Neural cell (in vitro differentiated cells): ENCODE measurements at regions not wholly inside any gene's neighbourhood (a gene's known extent, or its start where the extent isn't known, plus 50 kb on each side); places are given as distances from the start of the nearest gene placed in this dataset.

Source experiments
- H2AFZ ChIP-seq: fragments of 200-600, 300-800 bp; sonication (generic), shearing (Covaris generic); 2 replicates; pipeline ENCODE4 v1.6.0; 2014; ENCODE audit warnings: low read depth, mild to moderate bottlenecking, antibody characterized with exemption, low read length, moderate library complexity
- H3F3A ChIP-seq: fragments of 200-600 bp; shearing (Covaris generic); 2 replicates; pipeline ENCODE4 v1.6.1; 2016; ENCODE audit warnings: mild to moderate bottlenecking, moderate library complexity, mixed read lengths, antibody characterized with exemption, low read length; ENCODE audit not compliant: insufficient read depth, poor library complexity, severe bottlenecking
- H3K27ac ChIP-seq: fragments of 200-600, 300-800 bp; sonication (generic), shearing (Covaris generic); 2 replicates; pipeline ENCODE4 v1.5.1; 2014; ENCODE audit warnings: mild to moderate bottlenecking, low read length, moderate library complexity
- H3K27me3 ChIP-seq: fragments of 300-800, 200-600 bp; sonication (generic), shearing (Covaris generic); 2 replicates; pipeline ENCODE4 v1.6.0; 2014; ENCODE audit warnings: mild to moderate bottlenecking, low read depth, low read length, moderate library complexity; ENCODE audit not compliant: insufficient read depth
- H3K36me3 ChIP-seq: fragments of 300-800, 200-600 bp; sonication (generic), shearing (Covaris generic); 2 replicates; pipeline ENCODE4 v1.5.1; 2014; ENCODE audit warnings: mild to moderate bottlenecking, antibody characterized with exemption, low read length, moderate library complexity; ENCODE audit not compliant: insufficient read depth
- H3K4me2 ChIP-seq: fragments of 300-800, 200-600 bp; sonication (generic), shearing (Covaris generic); 2 replicates; pipeline ENCODE4 v1.6.0; 2014; ENCODE audit warnings: mild to moderate bottlenecking, low read length
- H3K4me3 ChIP-seq: fragments of 300-800, 200-600 bp; sonication (generic), shearing (Covaris generic); 2 replicates; pipeline ENCODE4 v1.5.1; 2014; ENCODE audit warnings: mild to moderate bottlenecking, low read length, moderate library complexity
- H3K79me2 ChIP-seq: fragments of 200-600 bp; shearing (Covaris generic); replicated peaks from 2 replicates; pipeline ENCODE4 v1.6.0; 2014; ENCODE audit warnings: mild to moderate bottlenecking, low read length, moderate library complexity; ENCODE audit not compliant: insufficient read depth
- H3K9ac ChIP-seq: fragments of 300-800, 200-600 bp; sonication (generic), shearing (Covaris generic); 2 replicates; pipeline ENCODE4 v1.6.1; 2016; ENCODE audit warnings: mild to moderate bottlenecking, low read length, mixed read lengths
- H3K9me2 ChIP-seq: fragments of 200-600 bp; shearing (Covaris generic); 2 replicates; pipeline ENCODE4 v1.6.1; 2016; ENCODE audit warnings: mild to moderate bottlenecking, low read length, mixed read lengths; ENCODE audit not compliant: insufficient read depth
- H3K9me3 ChIP-seq: fragments of 200-600, 300-800 bp; sonication (generic), shearing (Covaris generic); 2 replicates; pipeline ENCODE4 v1.6.1; 2016; ENCODE audit warnings: mild to moderate bottlenecking, mixed run types, low read length, moderate library complexity, mixed read lengths
- H4K20me1 ChIP-seq: fragments of 200-600 bp; shearing (Covaris generic); 2 replicates; pipeline ENCODE4 v1.6.1; 2016; ENCODE audit warnings: mild to moderate bottlenecking, mixed run types; ENCODE audit not compliant: insufficient read depth
- EP300 ChIP-seq: fragments of 450-650 bp; conservative IDR thresholded peaks from 2 replicates; pipeline ENCODE4 v1.6.1; 2014; ENCODE audit warnings: antibody characterized with exemption, mild to moderate bottlenecking, moderate library complexity; ENCODE audit not compliant: poor library complexity, severe bottlenecking
- EZH2 ChIP-seq: fragments of 200-600, 300-800 bp; shearing (Covaris generic), sonication (generic); IDR thresholded peaks from 2 replicates; pipeline ENCODE4 v1.6.1; 2014; ENCODE audit warnings: antibody characterized with exemption, low read length, borderline replicate concordance, mild to moderate bottlenecking; ENCODE audit not compliant: insufficient read depth, poor library complexity, severe bottlenecking
- MXI1 ChIP-seq: fragments of 450-650 bp; conservative IDR thresholded peaks from 2 replicates; pipeline ENCODE4 v1.6.1; 2014; ENCODE audit warnings: antibody characterized with exemption, mild to moderate bottlenecking; ENCODE audit not compliant: poor library complexity, severe bottlenecking
- POLR2AphosphoS5 ChIP-seq: IDR thresholded peaks from 2 replicates; pipeline ENCODE4 v1.6.1; 2012
- RAD21 ChIP-seq: fragments of 450-650 bp; conservative IDR thresholded peaks from 2 replicates; pipeline ENCODE4 v1.6.1; 2014; ENCODE audit warnings: antibody characterized with exemption, mild to moderate bottlenecking, moderate library complexity
- SMC3 ChIP-seq: fragments of 450-650 bp; conservative IDR thresholded peaks from 2 replicates; pipeline ENCODE4 v1.6.1; 2014; ENCODE audit warnings: antibody characterized with exemption, mild to moderate bottlenecking, moderate library complexity; ENCODE audit not compliant: poor library complexity
- TAF1 ChIP-seq: IDR thresholded peaks from 2 replicates; pipeline ENCODE4 v1.6.1; 2012; ENCODE audit warnings: low read depth
- TF ChIP-seq, protein P1 (sequence below): IDR thresholded peaks from 2 replicates; pipeline ENCODE4 v1.6.1; 2012; ENCODE audit warnings: borderline replicate concordance
- TF ChIP-seq, protein P2 (sequence below): fragments of 450-650 bp; IDR thresholded peaks from 2 replicates; pipeline ENCODE4 v1.5.1; 2014; ENCODE audit warnings: antibody characterized with exemption, mild to moderate bottlenecking, moderate library complexity; ENCODE audit not compliant: poor library complexity, severe bottlenecking

DNA sequence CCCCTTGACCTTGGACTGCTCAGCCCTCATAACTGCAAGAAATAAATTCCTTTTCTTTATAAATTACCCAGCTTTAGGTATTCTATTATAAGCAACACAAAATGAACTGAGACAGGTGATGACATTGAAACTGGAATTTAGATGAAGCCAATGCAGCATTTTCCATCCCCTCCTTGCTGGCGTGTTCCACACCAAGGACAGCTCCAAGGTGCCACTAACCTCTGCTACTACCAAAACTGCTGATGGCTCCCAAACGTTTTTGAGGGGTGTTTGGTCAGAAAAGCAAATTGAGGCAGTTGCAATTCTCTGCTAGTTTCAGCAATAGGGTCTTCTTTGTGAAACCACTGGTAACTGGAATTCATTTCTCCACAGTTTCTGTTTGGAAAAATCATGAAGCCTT lies 124.8 kb downstream of the DRD1 start:
- H3K4me3 ChIP-seq: no peak overlapping the region
- no peak for TF ChIP-seq EP300
- no peak overlapping the region for H3K27ac ChIP-seq
- H2AFZ ChIP-seq: no peak overlapping the region
- no peak overlapping the region for H3K4me2 ChIP-seq
- no peaks in the 10 kb centered on the region for H3F3A ChIP-seq
- no peaks in the 10 kb centered on the region for H3K79me2 ChIP-seq
- H3K27me3 ChIP-seq: peaks cover 6% of the 10 kb centered on the region
- H3K9me3 ChIP-seq: no peaks in the 10 kb centered on the region
- H3K9ac ChIP-seq: no peak overlapping the region
- H4K20me1 ChIP-seq: no peaks in the 10 kb centered on the region
- no peaks in the 10 kb centered on the region for H3K36me3 ChIP-seq
- no peaks in the 10 kb centered on the region for H3K9me2 ChIP-seq

GRCh38 chr5:175317872-175318271 lies 126.1 kb downstream of the DRD1 start:
- Histone ChIP-seq H3K9me3 (no peaks in the 10 kb centered on the region), H3K79me2 (no peaks in the 10 kb centered on the region), H3K9me2 (no peaks in the 10 kb centered on the region), H3K27ac (no peak overlapping the region), H3F3A (no peaks in the 10 kb centered on the region), H3K4me3 (no peak overlapping the region), H3K27me3 (peaks cover 6% of the 10 kb centered on the region), H4K20me1 (no peaks in the 10 kb centered on the region), H3K4me2 (no peak overlapping the region), H2AFZ (no peak overlapping the region), H3K9ac (no peak overlapping the region), H3K36me3 (no peaks in the 10 kb centered on the region)
- TF ChIP-seq, protein P1, sequence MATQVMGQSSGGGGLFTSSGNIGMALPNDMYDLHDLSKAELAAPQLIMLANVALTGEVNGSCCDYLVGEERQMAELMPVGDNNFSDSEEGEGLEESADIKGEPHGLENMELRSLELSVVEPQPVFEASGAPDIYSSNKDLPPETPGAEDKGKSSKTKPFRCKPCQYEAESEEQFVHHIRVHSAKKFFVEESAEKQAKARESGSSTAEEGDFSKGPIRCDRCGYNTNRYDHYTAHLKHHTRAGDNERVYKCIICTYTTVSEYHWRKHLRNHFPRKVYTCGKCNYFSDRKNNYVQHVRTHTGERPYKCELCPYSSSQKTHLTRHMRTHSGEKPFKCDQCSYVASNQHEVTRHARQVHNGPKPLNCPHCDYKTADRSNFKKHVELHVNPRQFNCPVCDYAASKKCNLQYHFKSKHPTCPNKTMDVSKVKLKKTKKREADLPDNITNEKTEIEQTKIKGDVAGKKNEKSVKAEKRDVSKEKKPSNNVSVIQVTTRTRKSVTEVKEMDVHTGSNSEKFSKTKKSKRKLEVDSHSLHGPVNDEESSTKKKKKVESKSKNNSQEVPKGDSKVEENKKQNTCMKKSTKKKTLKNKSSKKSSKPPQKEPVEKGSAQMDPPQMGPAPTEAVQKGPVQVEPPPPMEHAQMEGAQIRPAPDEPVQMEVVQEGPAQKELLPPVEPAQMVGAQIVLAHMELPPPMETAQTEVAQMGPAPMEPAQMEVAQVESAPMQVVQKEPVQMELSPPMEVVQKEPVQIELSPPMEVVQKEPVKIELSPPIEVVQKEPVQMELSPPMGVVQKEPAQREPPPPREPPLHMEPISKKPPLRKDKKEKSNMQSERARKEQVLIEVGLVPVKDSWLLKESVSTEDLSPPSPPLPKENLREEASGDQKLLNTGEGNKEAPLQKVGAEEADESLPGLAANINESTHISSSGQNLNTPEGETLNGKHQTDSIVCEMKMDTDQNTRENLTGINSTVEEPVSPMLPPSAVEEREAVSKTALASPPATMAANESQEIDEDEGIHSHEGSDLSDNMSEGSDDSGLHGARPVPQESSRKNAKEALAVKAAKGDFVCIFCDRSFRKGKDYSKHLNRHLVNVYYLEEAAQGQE: no peak
- TF ChIP-seq, protein P2, sequence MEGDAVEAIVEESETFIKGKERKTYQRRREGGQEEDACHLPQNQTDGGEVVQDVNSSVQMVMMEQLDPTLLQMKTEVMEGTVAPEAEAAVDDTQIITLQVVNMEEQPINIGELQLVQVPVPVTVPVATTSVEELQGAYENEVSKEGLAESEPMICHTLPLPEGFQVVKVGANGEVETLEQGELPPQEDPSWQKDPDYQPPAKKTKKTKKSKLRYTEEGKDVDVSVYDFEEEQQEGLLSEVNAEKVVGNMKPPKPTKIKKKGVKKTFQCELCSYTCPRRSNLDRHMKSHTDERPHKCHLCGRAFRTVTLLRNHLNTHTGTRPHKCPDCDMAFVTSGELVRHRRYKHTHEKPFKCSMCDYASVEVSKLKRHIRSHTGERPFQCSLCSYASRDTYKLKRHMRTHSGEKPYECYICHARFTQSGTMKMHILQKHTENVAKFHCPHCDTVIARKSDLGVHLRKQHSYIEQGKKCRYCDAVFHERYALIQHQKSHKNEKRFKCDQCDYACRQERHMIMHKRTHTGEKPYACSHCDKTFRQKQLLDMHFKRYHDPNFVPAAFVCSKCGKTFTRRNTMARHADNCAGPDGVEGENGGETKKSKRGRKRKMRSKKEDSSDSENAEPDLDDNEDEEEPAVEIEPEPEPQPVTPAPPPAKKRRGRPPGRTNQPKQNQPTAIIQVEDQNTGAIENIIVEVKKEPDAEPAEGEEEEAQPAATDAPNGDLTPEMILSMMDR: no peak
- no peak for TF ChIP-seq SMC3
- TF ChIP-seq EP300: no peak
- TF ChIP-seq MXI1: no peak
- no peak for TF ChIP-seq POLR2AphosphoS5

DNA sequence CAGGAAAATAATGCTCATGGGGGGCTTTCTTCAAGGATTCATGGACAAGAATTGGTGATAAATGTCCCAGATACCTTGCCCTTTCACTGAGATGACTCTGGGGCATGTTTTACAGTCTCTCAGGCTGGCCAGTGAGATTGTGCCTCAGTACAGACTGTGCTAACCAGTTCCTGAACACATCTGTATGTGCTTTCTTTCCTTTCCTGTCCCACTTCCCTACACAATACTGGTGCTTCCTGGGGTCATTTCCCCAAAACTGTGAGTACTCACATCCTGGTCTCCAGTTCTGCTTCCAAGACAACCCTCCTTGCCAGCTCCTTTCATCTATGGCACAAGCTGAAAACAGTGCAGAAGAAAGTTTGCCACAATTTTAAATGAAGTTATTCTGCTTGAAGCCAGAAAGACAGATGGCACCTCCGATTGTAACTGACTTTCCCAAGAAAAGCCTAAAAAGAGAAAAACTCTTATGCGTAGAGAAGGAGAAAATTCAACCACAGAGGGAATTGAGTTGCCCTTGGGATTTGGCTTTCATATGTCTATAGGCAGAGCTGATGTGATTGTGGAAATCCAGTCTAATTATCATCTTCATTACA lies 134.7 kb downstream of the DRD1 start:
- no peak overlapping the region for H3K27ac ChIP-seq
- no peak overlapping the region for H3K4me2 ChIP-seq
- H4K20me1 ChIP-seq: no peaks in the 10 kb centered on the region
- H3K9ac ChIP-seq: no peak overlapping the region
- H3F3A ChIP-seq: no peaks in the 10 kb centered on the region
- no peak overlapping the region for H3K4me3 ChIP-seq
- H3K79me2 ChIP-seq: no peaks in the 10 kb centered on the region
- H3K9me2 ChIP-seq: no peaks in the 10 kb centered on the region
- no peaks in the 10 kb centered on the region for H3K27me3 ChIP-seq
- no peaks in the 10 kb centered on the region for H3K9me3 ChIP-seq
- no peaks in the 10 kb centered on the region for H3K36me3 ChIP-seq
- no peak overlapping the region for H2AFZ ChIP-seq
- TF ChIP-seq TAF1: no peak
- no peak for TF ChIP-seq RAD21
- TF ChIP-seq EP300: no peak
- TF ChIP-seq SMC3: no peak
- no peak for TF ChIP-seq MXI1
- TF ChIP-seq, protein P2: no peak
- TF ChIP-seq EZH2: no peak
- TF ChIP-seq, protein P1: no peak
- no peak for TF ChIP-seq POLR2AphosphoS5
